ENCODE measurements at regions not wholly inside any gene's neighbourhood (a gene's known extent, or its start where the extent isn't known, plus 50 kb on each side); places are given as distances from the start of the nearest gene placed in this dataset.

GRCh38 chr7:67762516-67762915, 765.9 kb downstream of the TYW1 start:
- no peak for DNase-seq (ENCODE audit: low read depth)

GRCh38 chr7:67764289-67764688, 767.7 kb downstream of the TYW1 start:
- no peak for DNase-seq (ENCODE audit: low read depth)

GRCh38 chr7:67765481-67766175, 769.0 kb downstream of the TYW1 start:
- no peak for DNase-seq (ENCODE audit: low read depth)

GRCh38 chr7:67766906-67767410, 770.3 kb downstream of the TYW1 start:
- no peak for DNase-seq (ENCODE audit: low read depth)

- no peak for DNase-seq (ENCODE audit: low read depth)
These were observed 775.4 kb downstream of the TYW1 start for GRCh38 chr7:67771846-67772605.

GRCh38 chr7:67773081-67773480, 776.4 kb downstream of the TYW1 start:
- no peak for DNase-seq (ENCODE audit: low read depth)

- DNase-seq (ENCODE audit: low read depth), result no peak
These were observed 780.5 kb downstream of the TYW1 start for GRCh38 chr7:67777119-67777518.

GRCh38 chr7:67781841-67782240, 785.2 kb downstream of the TYW1 start:
- DNase-seq (ENCODE audit: low read depth), result no peak

GRCh38 chr7:67786021-67786420, 789.4 kb downstream of the TYW1 start:
- DNase-seq (ENCODE audit: low read depth), result no peak

- peak; percentile 11 for DNase-seq (ENCODE audit: low read depth)
These were observed 792.0 kb downstream of the TYW1 start for GRCh38 chr7:67788669-67789068.

- DNase-seq (ENCODE audit: low read depth), result no peak
These were observed 795.3 kb downstream of the TYW1 start for GRCh38 chr7:67791918-67792317.

GRCh38 chr7:67794544-67794943, 797.9 kb downstream of the TYW1 start:
- DNase-seq (ENCODE audit: low read depth), result no peak

- DNase-seq (ENCODE audit: low read depth), result no peak
These were observed 807.2 kb downstream of the TYW1 start for GRCh38 chr7:67803789-67804188.

GRCh38 chr7:67805921-67806471, 809.4 kb downstream of the TYW1 start:
- no peak for DNase-seq (ENCODE audit: low read depth)

- DNase-seq (ENCODE audit: low read depth), result peak; percentile 45
These were observed 811.2 kb downstream of the TYW1 start for GRCh38 chr7:67807826-67808225.

GRCh38 chr7:67809586-67809985, 813.0 kb downstream of the TYW1 start:
- no peak for DNase-seq (ENCODE audit: low read depth)

- DNase-seq (ENCODE audit: low read depth), result no peak
These were observed 817.1 kb downstream of the TYW1 start for GRCh38 chr7:67813621-67814292.

GRCh38 chr7:67817481-67817880, 820.8 kb downstream of the TYW1 start:
- no peak for DNase-seq (ENCODE audit: low read depth)

GRCh38 chr7:67821116-67821515, 824.5 kb downstream of the TYW1 start:
- no peak for DNase-seq (ENCODE audit: low read depth)

- no peak for DNase-seq (ENCODE audit: low read depth)
These were observed 826.7 kb downstream of the TYW1 start for GRCh38 chr7:67823345-67823744.

GRCh38 chr7:67825356-67825755, 828.7 kb downstream of the TYW1 start:
- DNase-seq (ENCODE audit: low read depth), result no peak

GRCh38 chr7:67841896-67842295, 845.3 kb downstream of the TYW1 start:
- no peak for DNase-seq (ENCODE audit: low read depth)

Measured in forelimb muscle (tissue), 1 donor.